ENCODE measurements at regions not wholly inside any gene's neighbourhood (a gene's known extent, or its start where the extent isn't known, plus 50 kb on each side); places are given as distances from the start of the nearest gene placed in this dataset.

GRCh38 chr9:111108946-111109345, 70.7 kb upstream of the LPAR1 start:
- TF ChIP-seq CTCF (IDR thresholded peaks at IDR 0.05), result no peak
- TF ChIP-seq POLR2A (IDR thresholded peaks at IDR 0.05), result no peak

Data from adrenal gland (tissue), 5 donors.